H1 (cell line): ENCODE measurements at regions not wholly inside any gene's neighbourhood (a gene's known extent, or its start where the extent isn't known, plus 50 kb on each side); places are given as distances from the start of the nearest gene placed in this dataset.

Source experiments
- CTBP2 ChIP-seq: IDR thresholded peaks from 2 replicates; pipeline ENCODE4 v1.7.0; 2011; ENCODE audit warnings: borderline replicate concordance, mild to moderate bottlenecking, moderate library complexity, mixed read lengths, low read length; ENCODE audit not compliant: insufficient read depth, insufficient read length
- GABPA ChIP-seq: IDR thresholded peaks from 2 replicates; pipeline ENCODE4 v1.6.1; 2011; ENCODE audit warnings: mild to moderate bottlenecking, low read length, moderate library complexity, borderline replicate concordance; ENCODE audit not compliant: insufficient read depth
- MAX ChIP-seq: IDR thresholded peaks from 2 replicates; pipeline ENCODE4 v1.6.1; 2012; ENCODE audit warnings: inconsistent platforms
- POLR2AphosphoS5 ChIP-seq: IDR thresholded peaks from 2 replicates; pipeline ENCODE4 v1.6.1; 2011; ENCODE audit warnings: low read depth, low read length
- TEAD4 ChIP-seq: IDR thresholded peaks from 2 replicates; pipeline ENCODE4 v1.6.1; 2012; ENCODE audit warnings: low read depth, low read length, inconsistent platforms, mixed read lengths

DNA sequence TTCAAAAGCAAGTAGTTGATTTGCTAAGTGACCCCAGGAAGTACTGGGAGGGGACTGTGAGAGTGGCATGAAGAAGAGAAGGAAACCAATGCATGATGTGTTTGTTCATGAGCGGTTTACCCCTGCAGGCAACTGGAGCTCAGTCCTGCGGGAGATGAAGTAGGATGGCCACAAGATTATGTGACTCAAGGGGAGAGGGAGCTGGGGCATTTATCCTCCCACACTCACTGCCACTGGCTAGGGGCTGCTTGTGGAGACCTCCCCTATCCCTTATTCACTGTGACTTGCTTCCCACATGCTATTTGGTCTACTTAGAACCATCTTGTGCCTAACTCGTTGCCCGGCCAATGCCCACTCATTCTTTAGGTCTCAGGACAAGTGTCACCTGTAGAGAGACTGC is 60.6 kb upstream of the TRIO start (continued):
- no peak for TF ChIP-seq POLR2AphosphoS5
- no peak for TF ChIP-seq MAX
- TF ChIP-seq CTBP2 = no peak
- no peak for TF ChIP-seq TEAD4
- TF ChIP-seq GABPA = no peak
